Spleen (tissue), 7 donors: ENCODE measurements at regions not wholly inside any gene's neighbourhood (a gene's known extent, or its start where the extent isn't known, plus 50 kb on each side); places are given as distances from the start of the nearest gene placed in this dataset.

ENCODE experiments used
- CTCF ChIP-seq, 11 experiments: fragments of 200-600 bp in 7 of 11; fragments of 450-650 bp in 4 of 11; sonication (generic) in 4 of 11; IDR thresholded peaks in 8 of 11; conservative IDR thresholded peaks in 3 of 11; 1 replicate in 7 of 11; 2 replicates in 4 of 11; pipeline versions ENCODE4 v1.4.0 to v1.8.0; 2016 to 2021; ENCODE audit warnings: antibody characterized with exemption in 11 of 11, inconsistent platforms in 4 of 11, mild to moderate bottlenecking in 1 of 11
- POLR2A ChIP-seq, 3 donors: fragments of 450-650 bp; IDR thresholded peaks; one replicate each; pipeline ENCODE4 v1.5.1; 2017; ENCODE audit warnings: antibody characterized with exemption in 3 of 3, mild to moderate bottlenecking in 1 of 3
- POLR2AphosphoS5 ChIP-seq, 3 donors: sonication (generic); formaldehyde crosslinking; IDR thresholded peaks; one replicate each; pipeline ENCODE4 v1.5.1; 2017; ENCODE audit warnings: antibody characterized with exemption in 3 of 3
- donor health status: DM: no; HTN: no; CAD: no; lungs with moderate emphysema.
- donor health status: DM: no; HTN: no; CAD: no.
- donor health status: DM: no; HTN: no; CAD: no.

- TF ChIP-seq POLR2AphosphoS5 (IDR thresholded peaks at IDR 0.05) (no peak), CTCF (IDR thresholded peaks at IDR 0.05 in 8 of 11, conservative IDR thresholded peaks at IDR 0.05 in 3 of 11) (no peak), POLR2A (IDR thresholded peaks at IDR 0.05) (no peak)
Observed at GRCh38 chr4:187555174-187555573, 440.4 kb upstream of the ZFP42 start.
